ENCODE measurements at regions not wholly inside any gene's neighbourhood (a gene's known extent, or its start where the extent isn't known, plus 50 kb on each side); places are given as distances from the start of the nearest gene placed in this dataset.

GRCh38 chr10:44063686-44064085 lies 321.2 kb downstream of the CXCL12 start:
- H3K9me3 Mint-ChIP-seq (ENCODE audit: low read depth) = no peaks in the 10 kb centered on the region
- H3K27ac Mint-ChIP-seq = no peak overlapping the region
- no peak for TF ChIP-seq CTCF (IDR thresholded peaks at IDR 0.05; ENCODE audit: unreplicated experiment)
- no peak for DNase-seq (ENCODE audit: low spot score, unreplicated experiment)
- H3K4me3 Mint-ChIP-seq (ENCODE audit: low read depth) = no peak overlapping the region
- H3K4me1 Mint-ChIP-seq (ENCODE audit: low read depth) = peaks cover 6% of the 10 kb centered on the region
- peaks cover 21% of the 10 kb centered on the region for H3K27me3 Mint-ChIP-seq
- H3K36me3 Mint-ChIP-seq (ENCODE audit: insufficient read depth) = no peaks in the 10 kb centered on the region

- Mint-ChIP-seq H3K27ac (no peak overlapping the region), H3K4me3 (ENCODE audit: low read depth) (no peak overlapping the region), H3K9me3 (ENCODE audit: low read depth) (no peaks in the 10 kb centered on the region), H3K27me3 (peaks cover 39% of the 10 kb centered on the region), H3K36me3 (ENCODE audit: insufficient read depth) (no peaks in the 10 kb centered on the region), H3K4me1 (ENCODE audit: low read depth) (peaks cover 19% of the 10 kb centered on the region)
- DNase-seq (ENCODE audit: low spot score, unreplicated experiment) = no peak
- TF ChIP-seq CTCF (IDR thresholded peaks at IDR 0.05; ENCODE audit: unreplicated experiment) = no peak
Measured at GRCh38 chr10:44060719-44061118, 324.2 kb downstream of the CXCL12 start.

GRCh38 chr10:44060221-44060620 lies 324.7 kb downstream of the CXCL12 start:
- Mint-ChIP-seq H3K27me3 (peaks cover 39% of the 10 kb centered on the region), H3K4me3 (ENCODE audit: low read depth) (no peak overlapping the region), H3K4me1 (ENCODE audit: low read depth) (peaks cover 19% of the 10 kb centered on the region), H3K27ac (no peak overlapping the region), H3K36me3 (ENCODE audit: insufficient read depth) (no peaks in the 10 kb centered on the region), H3K9me3 (ENCODE audit: low read depth) (no peaks in the 10 kb centered on the region)
- TF ChIP-seq CTCF (IDR thresholded peaks at IDR 0.05; ENCODE audit: unreplicated experiment) = no peak
- no peak for DNase-seq (ENCODE audit: low spot score, unreplicated experiment)

- peaks cover 19% of the 10 kb centered on the region for H3K4me1 Mint-ChIP-seq (ENCODE audit: low read depth)
- peaks cover 38% of the 10 kb centered on the region for H3K27me3 Mint-ChIP-seq
- no peak for DNase-seq (ENCODE audit: low spot score, unreplicated experiment)
- H3K9me3 Mint-ChIP-seq (ENCODE audit: low read depth) = no peaks in the 10 kb centered on the region
- no peak overlapping the region for H3K4me3 Mint-ChIP-seq (ENCODE audit: low read depth)
- H3K27ac Mint-ChIP-seq = no peak overlapping the region
- H3K36me3 Mint-ChIP-seq (ENCODE audit: insufficient read depth) = no peaks in the 10 kb centered on the region
- no peak for TF ChIP-seq CTCF (IDR thresholded peaks at IDR 0.05; ENCODE audit: unreplicated experiment)
Measured at GRCh38 chr10:44058259-44058658, 326.6 kb downstream of the CXCL12 start.

- Mint-ChIP-seq H3K36me3 (ENCODE audit: insufficient read depth) (no peaks in the 10 kb centered on the region), H3K4me1 (ENCODE audit: low read depth) (peaks cover 19% of the 10 kb centered on the region), H3K9me3 (ENCODE audit: low read depth) (no peaks in the 10 kb centered on the region), H3K27me3 (peaks cover 37% of the 10 kb centered on the region), H3K27ac (peak overlapping the region; percentile 52), H3K4me3 (ENCODE audit: low read depth) (no peak overlapping the region)
- no peak for TF ChIP-seq CTCF (IDR thresholded peaks at IDR 0.05; ENCODE audit: unreplicated experiment)
- DNase-seq (ENCODE audit: low spot score, unreplicated experiment) = no peak
Measured at GRCh38 chr10:44056967-44057805, 327.7 kb downstream of the CXCL12 start.
